DND-41 (cell line): ENCODE measurements at regions not wholly inside any gene's neighbourhood (a gene's known extent, or its start where the extent isn't known, plus 50 kb on each side); places are given as distances from the start of the nearest gene placed in this dataset.

Experiments used
- CTCF ChIP-seq: IDR thresholded peaks from 2 replicates; pipeline ENCODE4 v1.5.1; 2012; ENCODE audit warnings: borderline replicate concordance, low read length, moderate library complexity, mild to moderate bottlenecking; ENCODE audit not compliant: poor library complexity, severe bottlenecking; ENCODE audit errors: extremely low read depth
- EZH2 ChIP-seq: IDR thresholded peaks from 3 replicates; pipeline ENCODE4 v1.6.1; 2012; ENCODE audit warnings: borderline replicate concordance, low read depth, mild to moderate bottlenecking, moderate library complexity, low read length, inconsistent platforms; ENCODE audit not compliant: severe bottlenecking

GRCh38 chr7:26506196-26506595 is 214.5 kb downstream of the SNX10 start:
- no peak for TF ChIP-seq CTCF
- TF ChIP-seq EZH2, result no peak
